Tibial nerve (tissue), 3 donors: ENCODE measurements at regions not wholly inside any gene's neighbourhood (a gene's known extent, or its start where the extent isn't known, plus 50 kb on each side); places are given as distances from the start of the nearest gene placed in this dataset.

Source experiments
- POLR2A ChIP-seq, 2 donors: fragments of 450-650 bp; IDR thresholded peaks; one replicate each; pipeline ENCODE4 v1.6.1; 2017; ENCODE audit warnings: antibody characterized with exemption in 2 of 2, mild to moderate bottlenecking in 2 of 2, moderate library complexity in 2 of 2
- TF ChIP-seq, protein P1 (sequence below), 5 experiments: fragments of 200-600 bp in 3 of 5; fragments of 450-650 bp in 2 of 5; sonication (generic) in 3 of 5; IDR thresholded peaks; one replicate each; pipeline ENCODE4 v1.5.1; 2016 to 2019; ENCODE audit warnings: antibody characterized with exemption in 5 of 5, mild to moderate bottlenecking in 3 of 5, moderate library complexity in 2 of 5

DNA sequence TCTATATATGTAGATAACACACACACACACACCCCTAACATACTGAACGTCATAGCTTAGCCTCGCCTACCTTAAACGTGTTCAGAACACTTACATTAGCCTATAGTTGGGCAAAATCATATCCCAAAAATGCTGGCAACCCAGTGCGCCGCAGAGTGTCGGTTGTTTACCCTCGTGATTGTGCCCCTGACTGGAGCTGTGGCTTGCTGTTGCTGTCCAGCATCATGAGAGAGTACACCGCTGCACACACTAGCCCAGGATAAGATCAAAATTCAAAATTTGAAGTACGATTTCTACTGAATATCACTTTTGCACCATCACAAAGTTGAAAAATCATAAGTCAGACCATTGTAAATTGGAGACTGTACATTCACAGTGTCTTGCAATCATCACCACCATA is 73.1 kb upstream of the COG2 start:
- TF ChIP-seq POLR2A (IDR thresholded peaks at IDR 0.05), result no peak
- TF ChIP-seq, protein P1, sequence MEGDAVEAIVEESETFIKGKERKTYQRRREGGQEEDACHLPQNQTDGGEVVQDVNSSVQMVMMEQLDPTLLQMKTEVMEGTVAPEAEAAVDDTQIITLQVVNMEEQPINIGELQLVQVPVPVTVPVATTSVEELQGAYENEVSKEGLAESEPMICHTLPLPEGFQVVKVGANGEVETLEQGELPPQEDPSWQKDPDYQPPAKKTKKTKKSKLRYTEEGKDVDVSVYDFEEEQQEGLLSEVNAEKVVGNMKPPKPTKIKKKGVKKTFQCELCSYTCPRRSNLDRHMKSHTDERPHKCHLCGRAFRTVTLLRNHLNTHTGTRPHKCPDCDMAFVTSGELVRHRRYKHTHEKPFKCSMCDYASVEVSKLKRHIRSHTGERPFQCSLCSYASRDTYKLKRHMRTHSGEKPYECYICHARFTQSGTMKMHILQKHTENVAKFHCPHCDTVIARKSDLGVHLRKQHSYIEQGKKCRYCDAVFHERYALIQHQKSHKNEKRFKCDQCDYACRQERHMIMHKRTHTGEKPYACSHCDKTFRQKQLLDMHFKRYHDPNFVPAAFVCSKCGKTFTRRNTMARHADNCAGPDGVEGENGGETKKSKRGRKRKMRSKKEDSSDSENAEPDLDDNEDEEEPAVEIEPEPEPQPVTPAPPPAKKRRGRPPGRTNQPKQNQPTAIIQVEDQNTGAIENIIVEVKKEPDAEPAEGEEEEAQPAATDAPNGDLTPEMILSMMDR (IDR thresholded peaks at IDR 0.05), result no peak
